Left hindlimb (tissue), 1 donor: ENCODE measurements at regions not wholly inside any gene's neighbourhood (a gene's known extent, or its start where the extent isn't known, plus 50 kb on each side); places are given as distances from the start of the nearest gene placed in this dataset.
A peak's percentile ranks its signal among the peaks of the same experiment; 100 is the strongest.

Experiments used
- DNase-seq: peaks from one replicate; pipeline ENCODE4 v3.0.0-alpha.2; 2018

- DNase-seq: no peak
Observed at GRCh38 chr11:130813638-130814037, 102.6 kb downstream of the SNX19 start.

DNA sequence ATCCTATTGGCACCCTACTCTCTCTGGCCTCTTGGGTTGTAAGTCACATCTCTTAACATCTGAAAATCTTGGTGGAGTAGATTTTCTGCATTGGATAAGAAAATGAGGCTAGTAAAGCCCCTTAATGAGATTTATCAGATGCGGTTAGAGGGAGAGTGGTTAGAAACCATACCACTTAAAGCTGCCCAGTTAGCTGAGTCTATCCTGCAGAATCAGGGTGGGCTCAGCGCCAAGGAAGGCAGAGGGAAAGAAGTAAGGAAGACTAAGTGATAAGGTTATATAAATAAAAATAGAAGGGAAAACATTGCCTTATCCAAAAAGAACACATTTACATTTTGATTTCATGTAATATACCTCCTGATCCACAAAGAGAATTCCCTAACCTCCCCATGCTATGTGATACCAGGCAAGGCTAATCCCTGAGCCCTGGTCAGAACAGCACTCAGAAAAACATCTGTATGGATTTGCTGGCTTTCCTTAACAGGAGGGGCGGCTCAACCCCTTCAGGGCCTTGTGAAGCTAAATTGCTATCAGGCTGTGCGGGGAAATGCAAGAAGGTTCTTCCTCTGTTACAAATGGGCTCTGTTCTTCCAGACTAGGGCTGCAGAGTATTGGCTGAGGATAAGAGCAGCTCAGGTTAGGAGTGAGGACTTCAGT lies 101.7 kb downstream of the SNX19 start:
- no peak for DNase-seq

- DNase-seq: no peak
Observed at GRCh38 chr11:130815097-130815802, 101.0 kb downstream of the SNX19 start.

GRCh38 chr11:130815956-130816355 lies 100.3 kb downstream of the SNX19 start:
- no peak for DNase-seq

GRCh38 chr11:130816546-130817329 lies 99.5 kb downstream of the SNX19 start:
- no peak for DNase-seq

DNA sequence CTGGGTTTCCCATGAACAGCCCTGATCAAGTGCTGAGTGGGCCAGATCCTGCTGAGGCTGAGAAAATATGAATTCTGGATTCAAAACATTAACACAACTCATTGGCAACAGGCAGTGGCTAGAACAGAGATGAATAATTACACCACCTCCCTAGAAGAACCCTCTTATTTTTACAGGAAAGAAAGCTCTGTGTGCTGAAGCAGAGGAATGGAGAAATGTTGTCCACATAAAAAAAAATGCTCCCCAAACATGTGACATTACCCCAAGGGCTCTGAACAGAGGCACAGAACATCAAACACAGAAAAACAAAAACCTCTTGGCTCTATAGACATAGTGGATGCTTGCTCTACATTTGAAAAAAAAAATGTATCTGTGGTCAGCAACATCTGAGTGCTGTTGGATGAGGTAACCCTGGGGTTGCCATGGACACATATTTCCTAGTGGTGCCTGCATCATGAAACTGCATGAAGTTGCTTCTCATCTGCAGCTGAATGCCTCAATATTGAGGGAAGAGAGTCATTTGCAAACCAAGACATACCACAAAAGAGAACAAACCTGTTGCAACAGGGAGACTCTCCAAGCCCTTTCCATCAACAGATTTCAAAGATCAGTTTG lies 98.8 kb downstream of the SNX19 start:
- peak; percentile 65 for DNase-seq

DNA sequence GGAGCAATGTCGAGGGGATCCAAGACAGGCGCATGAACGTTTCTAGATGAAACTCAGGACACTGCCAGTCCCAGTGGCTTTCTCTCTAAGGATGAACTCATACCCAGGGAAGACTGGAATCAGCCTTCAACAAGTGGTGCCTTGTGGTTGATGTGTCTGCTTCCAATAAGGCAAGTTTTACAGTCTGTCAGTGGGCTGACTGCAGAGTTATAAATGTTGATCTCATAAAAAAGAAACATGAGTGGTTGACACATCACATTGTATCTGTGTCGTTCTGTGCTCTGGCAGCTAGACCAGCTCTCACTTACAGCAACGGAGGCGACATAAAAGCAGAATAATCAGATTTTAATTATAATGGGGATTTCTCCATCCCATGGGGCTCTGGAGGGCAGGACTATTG lies 96.7 kb downstream of the SNX19 start:
- no peak for DNase-seq
